Karpas-422 (cell line): ENCODE measurements at regions not wholly inside any gene's neighbourhood (a gene's known extent, or its start where the extent isn't known, plus 50 kb on each side); places are given as distances from the start of the nearest gene placed in this dataset.

Experiments used
- DNase-seq: peaks from one replicate; pipeline ENCODE4 v3.0.0-alpha.2; 2015
- H2AFZ ChIP-seq: fragments of 200-600 bp; sonication (generic); 2 replicates; pipeline ENCODE4 v1.6.1; 2014; ENCODE audit warnings: antibody characterized with exemption, low read length, mixed read lengths
- H3K27ac ChIP-seq: fragments of 200-600 bp; sonication (generic); 2 replicates; pipeline ENCODE4 v1.5.1; 2014; ENCODE audit warnings: mild to moderate bottlenecking, low read length, moderate library complexity
- H3K27me3 ChIP-seq: fragments of 200-600 bp; sonication (generic); 2 replicates; pipeline ENCODE4 v1.6.1; 2014; ENCODE audit warnings: low read length, mixed read lengths
- H3K36me3 ChIP-seq: fragments of 200-600 bp; sonication (generic); 2 replicates; pipeline ENCODE4 v1.6.1; 2014; ENCODE audit warnings: low read length, mixed read lengths; ENCODE audit not compliant: insufficient read depth
- H3K4me1 ChIP-seq: fragments of 200-600 bp; sonication (generic); 2 replicates; pipeline ENCODE4 v1.6.1; 2014; ENCODE audit warnings: mild to moderate bottlenecking, low read length, mixed read lengths
- H3K4me2 ChIP-seq: fragments of 200-600 bp; sonication (generic); 2 replicates; pipeline ENCODE4 v1.6.1; 2014; ENCODE audit warnings: low read length, low read depth, mild to moderate bottlenecking; ENCODE audit not compliant: poor library complexity, severe bottlenecking
- H3K4me3 ChIP-seq: fragments of 200-600 bp; sonication (generic); 2 replicates; pipeline ENCODE4 v1.5.1; 2014; ENCODE audit warnings: mild to moderate bottlenecking, antibody characterized with exemption, low read length, mixed read lengths
- H3K79me2 ChIP-seq: fragments of 200-600 bp; sonication (generic); 2 replicates; pipeline ENCODE4 v1.6.1; 2014; ENCODE audit warnings: mild to moderate bottlenecking, low read length, mixed read lengths
- H3K9ac ChIP-seq: fragments of 200-600 bp; sonication (generic); 2 replicates; pipeline ENCODE4 v1.6.0; 2014; ENCODE audit warnings: low read length
- H3K9me2 ChIP-seq: fragments of 200-600 bp; sonication (generic), shearing (Covaris generic); replicated peaks from 2 replicates; pipeline ENCODE4 v1.6.0; 2014; ENCODE audit warnings: mild to moderate bottlenecking, low read length, moderate library complexity; ENCODE audit not compliant: insufficient read depth
- H3K9me3 ChIP-seq: fragments of 300-700, 200-600 bp; sonication (generic); 2 replicates; pipeline ENCODE4 v1.6.1; 2014; ENCODE audit warnings: low read length, mixed read lengths
- H4K20me1 ChIP-seq: fragments of 200-600 bp; sonication (generic); 2 replicates; pipeline ENCODE4 v1.6.1; 2014; ENCODE audit warnings: mild to moderate bottlenecking, antibody characterized with exemption, low read length, low read depth; ENCODE audit not compliant: insufficient read depth

- no peak overlapping the region for H3K4me2 ChIP-seq
- no peaks in the 10 kb centered on the region for H3K9me2 ChIP-seq
- H3K36me3 ChIP-seq = no peaks in the 10 kb centered on the region
- H3K4me1 ChIP-seq = no peaks in the 10 kb centered on the region
- no peaks in the 10 kb centered on the region for H3K79me2 ChIP-seq
- H3K9ac ChIP-seq = no peak overlapping the region
- H2AFZ ChIP-seq = no peak overlapping the region
- no peak for DNase-seq
- H3K9me3 ChIP-seq = no peaks in the 10 kb centered on the region
- H3K4me3 ChIP-seq = no peak overlapping the region
- H3K27ac ChIP-seq = no peak overlapping the region
- H3K27me3 ChIP-seq = no peaks in the 10 kb centered on the region
- H4K20me1 ChIP-seq = no peaks in the 10 kb centered on the region
Measured at GRCh38 chr12:66965621-66966020, 286.7 kb upstream of the GRIP1 start.

DNA sequence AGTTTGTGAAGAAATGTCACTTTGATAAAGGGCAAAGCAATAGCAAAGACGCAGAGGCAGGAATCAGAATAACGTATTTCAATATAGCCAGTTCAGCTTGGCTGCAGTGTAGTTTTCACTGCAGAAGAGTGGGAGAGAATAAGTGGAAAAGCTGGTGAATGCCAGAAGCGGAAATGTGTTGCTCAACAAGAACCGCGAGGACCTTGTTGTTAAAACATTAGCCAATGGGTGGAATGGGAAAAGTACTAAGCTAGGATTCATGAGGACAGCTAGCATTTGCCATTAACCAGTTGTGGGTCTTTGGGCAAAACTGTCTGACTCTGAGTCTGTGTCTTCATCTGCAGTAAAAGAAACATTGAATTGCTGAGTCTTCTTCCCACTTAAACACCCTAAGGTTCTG is 292.9 kb upstream of the GRIP1 start:
- H3K36me3 ChIP-seq = no peaks in the 10 kb centered on the region
- no peak for DNase-seq

GRCh38 chr12:66976526-66976925 is 292.6 kb upstream of the CAND1 start:
- Histone ChIP-seq H3K4me2 (no peak overlapping the region), H3K4me1 (no peaks in the 10 kb centered on the region), H4K20me1 (no peaks in the 10 kb centered on the region), H3K36me3 (no peaks in the 10 kb centered on the region), H3K27me3 (no peaks in the 10 kb centered on the region), H3K9ac (no peak overlapping the region), H3K9me2 (no peaks in the 10 kb centered on the region), H3K9me3 (no peaks in the 10 kb centered on the region), H2AFZ (no peak overlapping the region), H3K4me3 (no peak overlapping the region), H3K79me2 (no peaks in the 10 kb centered on the region), H3K27ac (no peak overlapping the region)
- DNase-seq = no peak

More for the DNA sequence above, 292.9 kb upstream of the GRIP1 start:
- Histone ChIP-seq H3K79me2 (no peaks in the 10 kb centered on the region), H2AFZ (no peak overlapping the region), H3K4me2 (no peak overlapping the region), H3K27ac (no peak overlapping the region), H3K9me3 (no peaks in the 10 kb centered on the region), H3K27me3 (no peaks in the 10 kb centered on the region), H3K4me1 (no peaks in the 10 kb centered on the region), H3K9ac (no peak overlapping the region), H3K9me2 (no peaks in the 10 kb centered on the region), H3K4me3 (no peak overlapping the region), H4K20me1 (no peaks in the 10 kb centered on the region)

DNA sequence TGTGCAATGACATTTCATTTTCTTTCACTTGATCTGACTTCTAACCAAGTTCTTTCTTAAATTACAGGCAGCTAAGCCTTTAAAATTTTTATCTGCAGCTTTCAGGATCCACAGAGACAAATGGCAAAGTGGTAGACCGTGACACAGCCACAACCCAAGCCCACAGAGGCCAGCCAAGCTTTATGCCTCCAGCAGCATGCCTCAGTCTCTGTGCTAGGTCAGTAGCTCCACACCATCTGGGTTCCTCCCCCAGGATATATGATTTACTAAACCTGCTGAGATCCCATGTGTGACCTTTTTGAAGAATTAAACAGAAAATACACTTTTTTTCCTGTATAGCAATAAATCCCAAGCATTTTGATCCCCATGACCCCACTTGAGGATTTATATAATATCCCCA is 290.4 kb upstream of the CAND1 start:
- H3K9me3 ChIP-seq = no peaks in the 10 kb centered on the region
- H3K4me1 ChIP-seq = no peaks in the 10 kb centered on the region
- no peak for DNase-seq
- no peak overlapping the region for H3K4me3 ChIP-seq
- H3K9ac ChIP-seq = no peak overlapping the region
- H3K9me2 ChIP-seq = no peaks in the 10 kb centered on the region
- H3K27ac ChIP-seq = no peak overlapping the region
- no peaks in the 10 kb centered on the region for H3K36me3 ChIP-seq
- no peak overlapping the region for H3K4me2 ChIP-seq
- no peaks in the 10 kb centered on the region for H3K79me2 ChIP-seq
- H4K20me1 ChIP-seq = no peaks in the 10 kb centered on the region
- no peak overlapping the region for H2AFZ ChIP-seq
- H3K27me3 ChIP-seq = no peaks in the 10 kb centered on the region

DNA sequence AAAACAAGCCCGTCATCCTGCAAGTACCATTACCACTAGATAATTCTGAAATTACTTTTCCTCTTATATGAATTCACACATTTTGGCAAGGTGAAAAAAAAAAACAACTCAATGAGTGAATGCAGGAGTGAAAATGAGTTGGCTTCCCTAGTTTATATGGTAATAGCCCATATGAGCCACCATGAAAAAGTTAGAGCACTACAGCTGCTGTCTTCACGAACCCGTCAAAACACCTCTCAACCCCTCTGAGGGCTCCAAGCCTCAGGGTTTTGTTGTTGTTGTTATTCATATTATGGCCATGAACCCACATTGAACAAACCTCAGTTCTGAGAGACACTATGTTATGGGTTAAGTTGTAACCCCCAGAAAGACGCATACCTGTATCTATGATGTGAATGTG is 289.9 kb upstream of the CAND1 start:
- Histone ChIP-seq H2AFZ (no peak overlapping the region), H3K9ac (no peak overlapping the region), H4K20me1 (no peaks in the 10 kb centered on the region), H3K27ac (no peak overlapping the region), H3K79me2 (no peaks in the 10 kb centered on the region), H3K4me3 (no peak overlapping the region), H3K36me3 (no peaks in the 10 kb centered on the region), H3K4me2 (no peak overlapping the region), H3K9me3 (no peaks in the 10 kb centered on the region), H3K4me1 (no peaks in the 10 kb centered on the region), H3K27me3 (no peaks in the 10 kb centered on the region), H3K9me2 (no peaks in the 10 kb centered on the region)
- DNase-seq = no peak

- H3K27ac ChIP-seq = no peak overlapping the region
- no peak overlapping the region for H2AFZ ChIP-seq
- no peaks in the 10 kb centered on the region for H3K9me2 ChIP-seq
- H3K9me3 ChIP-seq = no peaks in the 10 kb centered on the region
- DNase-seq = no peak
- H3K79me2 ChIP-seq = no peaks in the 10 kb centered on the region
- no peak overlapping the region for H3K4me3 ChIP-seq
- H3K36me3 ChIP-seq = no peaks in the 10 kb centered on the region
- H3K4me2 ChIP-seq = no peak overlapping the region
- H3K27me3 ChIP-seq = no peaks in the 10 kb centered on the region
- no peaks in the 10 kb centered on the region for H3K4me1 ChIP-seq
- H4K20me1 ChIP-seq = no peaks in the 10 kb centered on the region
- H3K9ac ChIP-seq = no peak overlapping the region
Measured at GRCh38 chr12:66984077-66984476, 285.1 kb upstream of the CAND1 start.

DNA sequence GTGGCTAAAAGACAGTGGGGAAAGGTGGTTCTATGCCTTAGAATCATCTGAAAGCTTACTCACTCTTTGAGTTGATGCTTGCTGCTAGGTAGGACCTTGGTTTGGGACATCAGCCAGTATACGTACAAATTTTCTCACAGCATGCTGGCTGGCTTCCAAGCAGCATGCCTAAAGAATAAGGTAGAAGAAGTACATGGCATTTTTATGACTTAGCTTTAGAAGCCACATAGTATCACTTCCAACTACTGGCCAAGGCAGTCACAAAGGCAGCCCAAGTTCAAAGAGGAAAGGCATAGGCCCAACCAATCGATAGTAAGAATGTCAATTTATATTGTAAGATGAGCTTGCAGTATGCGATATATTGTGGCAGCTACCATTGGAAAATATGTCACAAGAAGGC is 284.2 kb upstream of the CAND1 start:
- no peaks in the 10 kb centered on the region for H3K79me2 ChIP-seq
- H4K20me1 ChIP-seq = no peaks in the 10 kb centered on the region
- H3K27ac ChIP-seq = no peak overlapping the region
- H2AFZ ChIP-seq = no peak overlapping the region
- no peaks in the 10 kb centered on the region for H3K4me1 ChIP-seq
- H3K9ac ChIP-seq = no peak overlapping the region
- H3K4me2 ChIP-seq = no peak overlapping the region
- H3K4me3 ChIP-seq = no peak overlapping the region
- H3K27me3 ChIP-seq = no peaks in the 10 kb centered on the region
- H3K36me3 ChIP-seq = no peaks in the 10 kb centered on the region
- H3K9me2 ChIP-seq = no peaks in the 10 kb centered on the region
- DNase-seq = no peak
- H3K9me3 ChIP-seq = no peaks in the 10 kb centered on the region

GRCh38 chr12:66999141-66999540 is 270.0 kb upstream of the CAND1 start:
- H3K9me2 ChIP-seq = no peaks in the 10 kb centered on the region
- H3K4me3 ChIP-seq = no peak overlapping the region
- no peaks in the 10 kb centered on the region for H3K4me1 ChIP-seq
- H2AFZ ChIP-seq = no peak overlapping the region
- H3K27me3 ChIP-seq = no peaks in the 10 kb centered on the region
- no peaks in the 10 kb centered on the region for H3K9me3 ChIP-seq
- no peaks in the 10 kb centered on the region for H3K36me3 ChIP-seq
- H3K9ac ChIP-seq = no peak overlapping the region
- H4K20me1 ChIP-seq = no peaks in the 10 kb centered on the region
- no peak overlapping the region for H3K4me2 ChIP-seq
- DNase-seq = no peak
- H3K79me2 ChIP-seq = no peaks in the 10 kb centered on the region
- no peak overlapping the region for H3K27ac ChIP-seq

GRCh38 chr12:67001251-67001650 is 267.9 kb upstream of the CAND1 start:
- Histone ChIP-seq H3K27ac (no peak overlapping the region), H3K9me3 (no peaks in the 10 kb centered on the region)

More at GRCh38 chr12:67001251-67001650, 267.9 kb upstream of the CAND1 start:
- H3K27me3 ChIP-seq = no peaks in the 10 kb centered on the region
- no peaks in the 10 kb centered on the region for H3K36me3 ChIP-seq
- no peaks in the 10 kb centered on the region for H4K20me1 ChIP-seq
- DNase-seq = no peak
- H3K79me2 ChIP-seq = no peaks in the 10 kb centered on the region
- no peaks in the 10 kb centered on the region for H3K9me2 ChIP-seq
- H3K4me2 ChIP-seq = no peak overlapping the region
- no peak overlapping the region for H3K9ac ChIP-seq
- H3K4me3 ChIP-seq = no peak overlapping the region
- H3K4me1 ChIP-seq = no peaks in the 10 kb centered on the region
- no peak overlapping the region for H2AFZ ChIP-seq
